ENCODE measurements at regions not wholly inside any gene's neighbourhood (a gene's known extent, or its start where the extent isn't known, plus 50 kb on each side); places are given as distances from the start of the nearest gene placed in this dataset.

GRCh38 chr6:40928763-40929162, 110.3 kb downstream of the UNC5CL start:
- Histone ChIP-seq H3K27ac (no peak overlapping the region), H3K9me3 (no peaks in the 10 kb centered on the region), H3K4me1 (no peaks in the 10 kb centered on the region), H3K4me3 (no peak overlapping the region), H3K27me3 (no peaks in the 10 kb centered on the region), H3K36me3 (no peaks in the 10 kb centered on the region)
- no peak for TF ChIP-seq CTCF (IDR thresholded peaks at IDR 0.05)
- intact Hi-C loops (cut with DNase I): no loop called here
- no peak for DNase-seq
- no peak for ATAC-seq

GRCh38 chr6:40928307-40928706, 110.7 kb downstream of the UNC5CL start:
- intact Hi-C loops (cut with DNase I): no loop called here
- Histone ChIP-seq H3K9me3 (no peaks in the 10 kb centered on the region), H3K4me3 (no peak overlapping the region), H3K27me3 (no peaks in the 10 kb centered on the region), H3K4me1 (no peaks in the 10 kb centered on the region), H3K36me3 (no peaks in the 10 kb centered on the region), H3K27ac (no peak overlapping the region)
- no peak for DNase-seq
- TF ChIP-seq CTCF (IDR thresholded peaks at IDR 0.05): no peak
- ATAC-seq: no peak

GRCh38 chr6:40925341-40925740, 113.7 kb downstream of the UNC5CL start:
- H3K4me3 ChIP-seq: no peak overlapping the region
- H3K4me1 ChIP-seq: no peaks in the 10 kb centered on the region
- no peaks in the 10 kb centered on the region for H3K36me3 ChIP-seq
- no peak overlapping the region for H3K27ac ChIP-seq
- no peaks in the 10 kb centered on the region for H3K27me3 ChIP-seq
- H3K9me3 ChIP-seq: no peaks in the 10 kb centered on the region
- ATAC-seq (no peak), DNase-seq (no peak)
- TF ChIP-seq CTCF (IDR thresholded peaks at IDR 0.05): no peak
- intact Hi-C loops (cut with DNase I): no loop called here

- DNase-seq: no peak
- no peak for ATAC-seq
- no peaks in the 10 kb centered on the region for H3K9me3 ChIP-seq
- TF ChIP-seq CTCF (IDR thresholded peaks at IDR 0.05): no peak
- no peak overlapping the region for H3K27ac ChIP-seq
- intact Hi-C loops (cut with DNase I): no loop called here
- H3K27me3 ChIP-seq: no peaks in the 10 kb centered on the region
- H3K4me3 ChIP-seq: no peak overlapping the region
- H3K36me3 ChIP-seq: no peaks in the 10 kb centered on the region
- H3K4me1 ChIP-seq: no peaks in the 10 kb centered on the region
These were observed 114.2 kb downstream of the UNC5CL start for GRCh38 chr6:40924839-40925238.

- ATAC-seq (no peak), DNase-seq (no peak)
- intact Hi-C loops (cut with DNase I): no loop called here
- Histone ChIP-seq H3K4me3 (no peak overlapping the region), H3K36me3 (no peaks in the 10 kb centered on the region), H3K27ac (no peak overlapping the region), H3K4me1 (no peaks in the 10 kb centered on the region), H3K27me3 (no peaks in the 10 kb centered on the region), H3K9me3 (no peaks in the 10 kb centered on the region)
- TF ChIP-seq CTCF (IDR thresholded peaks at IDR 0.05): no peak
These were observed 115.1 kb downstream of the UNC5CL start for GRCh38 chr6:40923880-40924279.
